Thymus (tissue), 11 donors: ENCODE measurements at regions not wholly inside any gene's neighbourhood (a gene's known extent, or its start where the extent isn't known, plus 50 kb on each side); places are given as distances from the start of the nearest gene placed in this dataset.

ENCODE experiments used
- DNase-seq, 9 donors: peaks; one replicate each; pipeline ENCODE4 v3.0.0-alpha.2; 2013; ENCODE audit warnings: low spot score in 9 of 9, low read depth in 6 of 9, missing footprints in 1 of 9
- H3K27ac ChIP-seq, 2 donors: one replicate each; pipeline ENCODE4 v1.5.1; 2013; ENCODE audit warnings: control low read depth in 1 of 2, low read depth in 1 of 2, low read length in 1 of 2, mild to moderate bottlenecking in 1 of 2, moderate library complexity in 1 of 2
- H3K27me3 ChIP-seq, 2 donors: one replicate each; pipeline ENCODE4 v1.5.1; 2013; ENCODE audit warnings: low read length in 1 of 2; ENCODE audit not compliant: control insufficient read depth in 2 of 2, insufficient read depth in 1 of 2
- H3K36me3 ChIP-seq, 2 donors: one replicate each; pipeline ENCODE4 v1.5.1; 2013; ENCODE audit warnings: low read length in 1 of 2, mild to moderate bottlenecking in 1 of 2, moderate library complexity in 1 of 2; ENCODE audit not compliant: control insufficient read depth in 2 of 2, insufficient read depth in 2 of 2
- H3K4me1 ChIP-seq, 2 donors: one replicate each; pipeline ENCODE4 v1.5.1; 2013; ENCODE audit warnings: low read length in 2 of 2; ENCODE audit not compliant: control insufficient read depth in 2 of 2, insufficient read depth in 2 of 2
- H3K4me3 ChIP-seq, 2 donors: one replicate each; pipeline ENCODE4 v1.5.1; 2013; ENCODE audit warnings: low read length in 2 of 2, control low read depth in 1 of 2, mild to moderate bottlenecking in 1 of 2
- H3K9me3 ChIP-seq, 2 donors: one replicate each; pipeline ENCODE4 v1.5.1; 2013; ENCODE audit warnings: low read length in 1 of 2, mild to moderate bottlenecking in 1 of 2; ENCODE audit not compliant: control insufficient read depth in 2 of 2, insufficient read depth in 1 of 2
- WGBS: extraction: QIAGEN DNeasy Blood & Tissue Kit; methylation state at CpG from one replicate; pipeline ENCODE4 v1.1.7; 2013; 5-methylcytosine and 5-hydroxymethylcytosine counted together
- donor health status: healthy.

- H3K27ac ChIP-seq, result no peak overlapping the region
- H3K4me3 ChIP-seq, result no peak overlapping the region
- H3K4me1 ChIP-seq, result peaks cover 5 to 9% of the 10 kb centered on the region in 2 donors
- H3K9me3 ChIP-seq, result no peaks in the 10 kb centered on the region
- peaks cover 18 to 23% of the 10 kb centered on the region in 2 donors for H3K27me3 ChIP-seq
- WGBS, result 98% methylated on average over 6 of the region's 6 CpGs
- H3K36me3 ChIP-seq, result no peaks in the 10 kb centered on the region
- DNase-seq, result no peak
Observed at GRCh38 chr15:31871887-31872281, 158.4 kb upstream of the CHRNA7 start.

DNA sequence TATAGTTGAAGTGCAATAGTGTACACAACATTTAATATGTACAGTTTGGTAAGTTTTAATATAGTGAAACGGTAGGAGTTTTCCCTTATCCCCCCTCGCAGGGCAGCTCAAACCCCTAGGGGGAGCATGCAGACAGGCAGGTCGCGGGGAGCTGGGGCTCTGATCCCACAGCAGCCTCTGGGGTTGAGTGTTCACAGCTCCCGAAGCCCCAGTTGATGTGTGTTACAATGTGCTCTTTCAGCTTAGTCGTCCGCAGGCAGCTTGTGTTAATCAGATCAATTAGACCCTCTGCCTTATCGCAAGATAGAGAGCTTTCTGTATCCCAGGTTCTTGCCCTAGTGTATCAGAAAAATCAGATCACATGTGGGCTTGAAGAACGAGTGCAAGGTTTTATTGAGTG, 143.1 kb upstream of the CHRNA7 start:
- WGBS, result 30% methylated on average over 9 of the region's 9 CpGs
- H3K4me3 ChIP-seq, result no peak overlapping the region

DNA sequence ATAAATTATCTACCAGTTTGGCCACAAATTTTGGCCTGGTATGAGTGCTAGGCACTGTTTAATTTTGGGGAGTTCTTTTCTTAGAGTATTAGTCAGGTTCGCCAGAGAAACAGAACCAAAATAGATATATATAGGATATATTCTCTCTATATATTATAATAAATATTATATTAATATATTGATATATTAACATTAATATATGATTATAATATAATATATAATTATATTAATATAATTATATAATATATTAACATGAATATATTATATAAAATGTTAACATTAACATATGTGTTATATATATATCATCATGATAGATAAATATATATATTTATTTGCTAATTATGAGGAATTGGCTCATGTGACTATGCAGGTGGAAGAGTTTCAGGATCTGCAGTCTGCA, 137.8 kb upstream of the CHRNA7 start:
- 100% methylated on average over 1 of the region's 1 CpG for WGBS

More for the DNA sequence above, 143.1 kb upstream of the CHRNA7 start:
- H3K9me3 ChIP-seq, result no peaks in the 10 kb centered on the region
- DNase-seq, result no peak
- H3K36me3 ChIP-seq, result no peaks in the 10 kb centered on the region
- no peaks in the 10 kb centered on the region for H3K4me1 ChIP-seq
- H3K27me3 ChIP-seq, result peaks cover 0 to 6% of the 10 kb centered on the region in 2 donors
- no peak overlapping the region for H3K27ac ChIP-seq

DNA sequence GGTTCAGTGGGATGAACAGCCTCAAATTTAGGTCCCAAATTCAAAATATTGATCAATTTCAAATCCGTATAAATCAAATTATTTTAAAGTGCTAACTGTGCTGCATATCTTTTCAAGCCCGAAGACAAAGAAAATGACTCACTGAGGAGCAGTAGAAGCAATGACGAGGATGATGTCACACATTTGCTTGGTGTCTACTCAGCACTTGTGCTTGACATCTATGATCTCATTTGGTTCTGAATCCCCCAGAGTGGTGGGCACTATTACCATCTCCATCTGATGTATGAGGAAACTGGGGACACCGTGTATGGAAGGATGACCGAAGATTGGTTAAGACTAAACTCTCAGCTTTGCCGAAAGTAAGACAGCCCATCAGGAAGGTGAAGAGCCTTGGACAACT, 136.5 kb upstream of the CHRNA7 start:
- no peak overlapping the region for H3K4me3 ChIP-seq
- H3K27ac ChIP-seq, result no peak overlapping the region
- WGBS, result 97% methylated on average over 6 of the region's 6 CpGs
- H3K4me1 ChIP-seq, result no peaks in the 10 kb centered on the region
- no peaks in the 10 kb centered on the region for H3K27me3 ChIP-seq
- DNase-seq, result no peak
- no peaks in the 10 kb centered on the region for H3K36me3 ChIP-seq
- H3K9me3 ChIP-seq, result no peaks in the 10 kb centered on the region

More for the DNA sequence above, 137.8 kb upstream of the CHRNA7 start:
- Histone ChIP-seq H3K9me3 (no peaks in the 10 kb centered on the region), H3K4me3 (no peak overlapping the region), H3K36me3 (no peaks in the 10 kb centered on the region), H3K27me3 (peaks cover 0 to 3% of the 10 kb centered on the region in 2 donors), H3K27ac (no peak overlapping the region), H3K4me1 (no peaks in the 10 kb centered on the region)
- no peak for DNase-seq

DNA sequence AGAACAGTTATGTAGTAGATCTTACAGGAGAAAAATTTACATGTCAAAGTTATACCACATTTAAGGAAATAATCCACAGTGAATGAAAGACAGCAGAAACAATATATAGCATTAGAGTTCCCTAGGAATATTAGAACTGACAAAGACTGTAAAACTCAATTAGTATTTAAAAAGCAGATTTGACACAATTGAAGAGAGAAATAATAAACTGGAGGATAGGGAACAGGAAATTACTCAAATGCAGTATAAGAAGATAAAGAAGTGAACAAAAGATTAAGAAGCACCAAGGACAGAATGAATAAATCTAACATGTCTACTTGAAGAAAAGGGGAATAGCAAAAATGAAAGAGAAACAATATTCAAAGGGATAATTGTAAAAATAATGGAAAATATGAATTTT, 132.6 kb upstream of the CHRNA7 start:
- no peak for DNase-seq
- no peaks in the 10 kb centered on the region for H3K4me1 ChIP-seq
- H3K27ac ChIP-seq, result no peak overlapping the region

GRCh38 chr15:31901501-31901900, 128.8 kb upstream of the CHRNA7 start:
- DNase-seq, result no peak
- WGBS, result 95% methylated on average over 3 of the region's 3 CpGs
- no peaks in the 10 kb centered on the region for H3K4me1 ChIP-seq
- no peak overlapping the region for H3K4me3 ChIP-seq
- no peak overlapping the region for H3K27ac ChIP-seq
- H3K27me3 ChIP-seq, result no peaks in the 10 kb centered on the region
- no peaks in the 10 kb centered on the region for H3K36me3 ChIP-seq
- H3K9me3 ChIP-seq, result no peaks in the 10 kb centered on the region

More for the DNA sequence above, 132.6 kb upstream of the CHRNA7 start:
- no peaks in the 10 kb centered on the region for H3K27me3 ChIP-seq
- H3K9me3 ChIP-seq, result no peaks in the 10 kb centered on the region
- no peak overlapping the region for H3K4me3 ChIP-seq
- H3K36me3 ChIP-seq, result no peaks in the 10 kb centered on the region

GRCh38 chr15:31905054-31905453, 125.3 kb upstream of the CHRNA7 start:
- Histone ChIP-seq H3K27me3 (no peaks in the 10 kb centered on the region), H3K9me3 (no peaks in the 10 kb centered on the region), H3K4me3 (no peak overlapping the region), H3K4me1 (no peaks in the 10 kb centered on the region), H3K27ac (no peak overlapping the region), H3K36me3 (no peaks in the 10 kb centered on the region)
- 21% methylated on average over 8 of the region's 8 CpGs for WGBS
- DNase-seq, result no peak

DNA sequence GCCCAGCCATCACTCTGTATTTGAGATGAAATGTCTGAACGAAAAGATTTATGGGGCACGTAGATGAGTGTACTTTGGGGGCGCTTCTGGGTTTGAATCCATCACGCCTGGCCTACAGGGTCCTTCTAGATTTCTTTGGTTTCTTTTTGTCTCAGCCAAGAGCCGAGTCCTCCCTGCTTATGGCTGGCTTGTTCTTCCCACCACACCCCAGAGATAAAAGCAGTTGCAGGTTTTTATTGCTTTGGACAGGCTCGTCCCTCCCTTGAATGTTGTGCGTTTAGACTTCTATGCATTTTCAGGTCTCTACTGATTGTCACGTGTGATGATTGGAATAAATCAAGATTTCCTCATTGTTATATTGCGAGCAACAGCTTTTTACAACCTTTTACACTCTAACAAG, 104.8 kb upstream of the CHRNA7 start:
- 94% methylated on average over 9 of the region's 9 CpGs for WGBS
- H3K36me3 ChIP-seq, result no peaks in the 10 kb centered on the region
- no peaks in the 10 kb centered on the region for H3K27me3 ChIP-seq
- H3K27ac ChIP-seq, result no peak overlapping the region
- H3K4me3 ChIP-seq, result no peak overlapping the region
- no peak for DNase-seq
- no peaks in the 10 kb centered on the region for H3K9me3 ChIP-seq
- no peaks in the 10 kb centered on the region for H3K4me1 ChIP-seq

DNA sequence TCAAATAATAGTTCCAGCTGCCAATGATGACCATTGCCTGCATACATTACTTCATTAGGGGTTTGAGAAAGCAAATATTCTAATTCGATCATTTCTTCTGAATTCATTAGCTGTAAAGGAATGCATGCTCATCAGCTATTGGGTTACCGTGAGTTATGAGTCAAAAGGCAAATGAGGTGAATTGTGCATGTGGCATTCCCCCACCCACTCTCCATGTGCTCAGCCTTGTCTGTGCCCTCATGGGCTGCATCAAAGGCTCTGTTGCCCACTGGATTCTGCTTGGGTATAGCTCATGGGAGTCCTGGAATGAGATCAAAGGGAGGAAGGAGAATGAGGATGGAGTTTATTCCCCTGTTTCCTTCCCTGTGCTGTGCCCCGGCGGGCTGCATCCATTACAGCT, 99.3 kb upstream of the CHRNA7 start:
- H3K27ac ChIP-seq, result no peak overlapping the region
- 91% methylated on average over 4 of the region's 4 CpGs for WGBS
- H3K36me3 ChIP-seq, result no peaks in the 10 kb centered on the region
- no peak for DNase-seq
- H3K4me3 ChIP-seq, result no peak overlapping the region
- H3K9me3 ChIP-seq, result no peaks in the 10 kb centered on the region
- H3K4me1 ChIP-seq, result no peaks in the 10 kb centered on the region
- H3K27me3 ChIP-seq, result no peaks in the 10 kb centered on the region

DNA sequence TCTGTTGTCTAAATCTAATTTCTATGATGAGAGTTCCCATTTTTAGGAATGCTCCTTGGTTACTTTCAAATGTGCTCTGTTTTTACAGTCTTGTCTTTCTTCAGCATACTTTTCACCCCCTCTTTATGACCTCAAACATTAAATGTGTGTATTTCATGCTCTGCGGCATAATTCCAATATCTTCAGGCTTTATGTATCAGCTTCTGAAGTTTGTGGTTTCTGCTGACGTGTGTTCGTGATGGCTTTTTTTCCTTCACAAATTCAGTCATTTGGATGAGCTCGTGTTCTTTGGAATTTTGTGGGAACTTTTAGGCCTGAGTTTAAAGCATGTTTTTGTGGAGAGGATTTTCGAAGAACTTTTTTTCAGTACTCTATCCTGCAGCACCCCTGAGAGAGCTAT, 97.7 kb upstream of the CHRNA7 start:
- WGBS, result 93% methylated on average over 5 of the region's 5 CpGs
- DNase-seq, result no peak

More for the DNA sequence above, 97.7 kb upstream of the CHRNA7 start:
- H3K9me3 ChIP-seq, result no peaks in the 10 kb centered on the region
- no peaks in the 10 kb centered on the region for H3K36me3 ChIP-seq
- no peak overlapping the region for H3K27ac ChIP-seq
- no peak overlapping the region for H3K4me3 ChIP-seq
- no peaks in the 10 kb centered on the region for H3K4me1 ChIP-seq
- H3K27me3 ChIP-seq, result no peaks in the 10 kb centered on the region
